Panc1 (cell line): ENCODE measurements at regions not wholly inside any gene's neighbourhood (a gene's known extent, or its start where the extent isn't known, plus 50 kb on each side); places are given as distances from the start of the nearest gene placed in this dataset.

ENCODE experiments used
- ATAC-seq: fragments of 200-7000 bp; cut with Tn5 transposase; 2 replicates; pipeline ENCODE4 v1.9.1; 2020; ENCODE audit warnings: mild to moderate bottlenecking, moderate library complexity
- BruUV-seq: library from RNA; stranded (reverse); fragments of 400-500 nt; replicated peaks from 2 replicates; lab custom pipeline; 2021; lab: Mats Ljungman, UMichigan
- CTCF ChIA-PET: fragments of 300-600 bp; sonication (Branson Sonifier 250); formaldehyde crosslinking; loops from one replicate; lab custom pipeline; 2022; ENCODE audit warnings: antibody characterized with exemption; lab: Charles Lee
- POLR2A ChIA-PET: fragments of 300-600 bp; sonication (Branson Sonifier 250); formaldehyde crosslinking; loops from one replicate; lab custom pipeline; 2022; ENCODE audit warnings: antibody characterized with exemption; lab: Charles Lee
- DNase-seq: peaks from one replicate; pipeline ENCODE4 v3.0.0-alpha.2; 2010; ENCODE audit warnings: low read depth, low spot score
- H3K27ac ChIP-seq: 2 replicates; pipeline ENCODE4 v1.5.1; 2011; ENCODE audit warnings: mild to moderate bottlenecking, low read length, inconsistent platforms
- H3K27me3 ChIP-seq: fragments of 200-500 bp; sonication (Bioruptor generic); 2 replicates; pipeline ENCODE4 v1.6.0; 2014; ENCODE audit warnings: low read length, inconsistent platforms; ENCODE audit not compliant: control insufficient read depth, insufficient read depth
- H3K36me3 ChIP-seq: fragments of 200-500 bp; sonication (Bioruptor generic); 2 replicates; pipeline ENCODE4 v1.5.1; 2014; ENCODE audit warnings: inconsistent platforms, mild to moderate bottlenecking, low read length, moderate library complexity; ENCODE audit not compliant: control insufficient read depth, insufficient read depth
- H3K4me1 ChIP-seq: 2 replicates; pipeline ENCODE4 v1.5.1; 2011; ENCODE audit warnings: inconsistent platforms, mild to moderate bottlenecking, low read length, moderate library complexity; ENCODE audit not compliant: control insufficient read depth, insufficient read depth
- H3K4me3 ChIP-seq, 2 experiments: 2 replicates each; pipeline ENCODE4 v1.5.1; 2011 to 2012; ENCODE audit warnings: low read depth in 2 of 2, low read length in 2 of 2, mild to moderate bottlenecking in 2 of 2, inconsistent platforms in 1 of 2, moderate library complexity in 1 of 2
- H3K9me3 ChIP-seq: fragments of 200-500 bp; sonication (Bioruptor generic); 2 replicates; pipeline ENCODE4 v1.5.1; 2014; ENCODE audit warnings: low read depth, mild to moderate bottlenecking, inconsistent platforms, low read length, moderate library complexity; ENCODE audit not compliant: control insufficient read depth, insufficient read depth
- POLR2AphosphoS5 ChIP-seq: IDR thresholded peaks from 2 replicates; pipeline ENCODE4 v1.6.1; 2012; ENCODE audit warnings: mild to moderate bottlenecking, low read depth, low read length, moderate library complexity
- SIN3A ChIP-seq: IDR thresholded peaks from 2 replicates; pipeline ENCODE4 v1.6.1; 2012; ENCODE audit warnings: low read depth, mild to moderate bottlenecking, low read length, moderate library complexity, borderline replicate concordance; ENCODE audit not compliant: insufficient read depth
- TCF7L2 ChIP-seq: IDR thresholded peaks from 2 replicates; pipeline ENCODE4 v1.6.1; 2011; ENCODE audit warnings: mild to moderate bottlenecking, low read depth, low read length, inconsistent platforms
- in situ Hi-C: cut with HindIII; loops from 2 replicates; pipeline ENCODE4 v1.10.0; 2016; ENCODE audit warnings: low sequenced_read_pairs, low pct_unique_long_range_greater_than_20kb
- intact Hi-C: fragments of 100-400 bp; cut with micrococcal nuclease; formaldehyde crosslinking; loops from one replicate; pipeline ENCODE4 v1.10.0; 2022; ENCODE audit not compliant: unreplicated experiment
- TF ChIP-seq, protein P1 (sequence below): fragments of 450-650 bp; IDR thresholded peaks from 2 replicates; pipeline ENCODE4 v1.5.1; 2017; ENCODE audit warnings: mild to moderate bottlenecking
- TF ChIP-seq, protein P2 (sequence below), 2 experiments: IDR thresholded peaks; 2 replicates each; pipeline ENCODE4 v1.6.1; 2011 to 2012; ENCODE audit warnings: low read depth in 2 of 2, control low read depth in 1 of 2, low read length in 1 of 2, mild to moderate bottlenecking in 1 of 2, moderate library complexity in 1 of 2; ENCODE audit not compliant: insufficient read depth in 1 of 2

DNA sequence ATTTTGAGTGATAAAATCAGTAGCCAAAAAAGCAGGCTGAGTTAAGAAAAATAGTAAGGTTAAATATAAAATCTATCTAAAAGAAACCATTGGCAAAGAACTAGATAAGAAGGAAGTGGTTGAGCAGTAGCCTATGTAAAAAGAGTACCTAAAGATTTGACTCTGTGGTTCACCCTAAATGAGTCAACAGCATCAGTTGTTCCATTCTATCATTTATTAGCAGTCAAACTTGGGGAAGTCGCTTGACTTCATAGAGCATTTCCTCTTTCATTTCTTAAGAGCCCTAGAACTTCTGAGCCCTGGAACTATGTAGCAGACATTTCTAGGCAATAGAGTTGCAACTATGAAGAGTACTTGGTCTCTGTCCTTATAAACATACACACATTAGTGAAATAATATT lies 381.7 kb downstream of the NUP35 start:
- no peak overlapping the region for H3K27ac ChIP-seq
- intact Hi-C loops, result no loop called here
- no peaks in the 10 kb centered on the region for H3K4me1 ChIP-seq
- no peak for ATAC-seq
- ChIA-PET POLR2A (no interaction called here), CTCF (no interaction called here)
- H3K4me3 ChIP-seq, result no peak overlapping the region
- H3K9me3 ChIP-seq, result no peaks in the 10 kb centered on the region
- TF ChIP-seq, protein P1, sequence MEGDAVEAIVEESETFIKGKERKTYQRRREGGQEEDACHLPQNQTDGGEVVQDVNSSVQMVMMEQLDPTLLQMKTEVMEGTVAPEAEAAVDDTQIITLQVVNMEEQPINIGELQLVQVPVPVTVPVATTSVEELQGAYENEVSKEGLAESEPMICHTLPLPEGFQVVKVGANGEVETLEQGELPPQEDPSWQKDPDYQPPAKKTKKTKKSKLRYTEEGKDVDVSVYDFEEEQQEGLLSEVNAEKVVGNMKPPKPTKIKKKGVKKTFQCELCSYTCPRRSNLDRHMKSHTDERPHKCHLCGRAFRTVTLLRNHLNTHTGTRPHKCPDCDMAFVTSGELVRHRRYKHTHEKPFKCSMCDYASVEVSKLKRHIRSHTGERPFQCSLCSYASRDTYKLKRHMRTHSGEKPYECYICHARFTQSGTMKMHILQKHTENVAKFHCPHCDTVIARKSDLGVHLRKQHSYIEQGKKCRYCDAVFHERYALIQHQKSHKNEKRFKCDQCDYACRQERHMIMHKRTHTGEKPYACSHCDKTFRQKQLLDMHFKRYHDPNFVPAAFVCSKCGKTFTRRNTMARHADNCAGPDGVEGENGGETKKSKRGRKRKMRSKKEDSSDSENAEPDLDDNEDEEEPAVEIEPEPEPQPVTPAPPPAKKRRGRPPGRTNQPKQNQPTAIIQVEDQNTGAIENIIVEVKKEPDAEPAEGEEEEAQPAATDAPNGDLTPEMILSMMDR, result no peak
- TF ChIP-seq, protein P2, sequence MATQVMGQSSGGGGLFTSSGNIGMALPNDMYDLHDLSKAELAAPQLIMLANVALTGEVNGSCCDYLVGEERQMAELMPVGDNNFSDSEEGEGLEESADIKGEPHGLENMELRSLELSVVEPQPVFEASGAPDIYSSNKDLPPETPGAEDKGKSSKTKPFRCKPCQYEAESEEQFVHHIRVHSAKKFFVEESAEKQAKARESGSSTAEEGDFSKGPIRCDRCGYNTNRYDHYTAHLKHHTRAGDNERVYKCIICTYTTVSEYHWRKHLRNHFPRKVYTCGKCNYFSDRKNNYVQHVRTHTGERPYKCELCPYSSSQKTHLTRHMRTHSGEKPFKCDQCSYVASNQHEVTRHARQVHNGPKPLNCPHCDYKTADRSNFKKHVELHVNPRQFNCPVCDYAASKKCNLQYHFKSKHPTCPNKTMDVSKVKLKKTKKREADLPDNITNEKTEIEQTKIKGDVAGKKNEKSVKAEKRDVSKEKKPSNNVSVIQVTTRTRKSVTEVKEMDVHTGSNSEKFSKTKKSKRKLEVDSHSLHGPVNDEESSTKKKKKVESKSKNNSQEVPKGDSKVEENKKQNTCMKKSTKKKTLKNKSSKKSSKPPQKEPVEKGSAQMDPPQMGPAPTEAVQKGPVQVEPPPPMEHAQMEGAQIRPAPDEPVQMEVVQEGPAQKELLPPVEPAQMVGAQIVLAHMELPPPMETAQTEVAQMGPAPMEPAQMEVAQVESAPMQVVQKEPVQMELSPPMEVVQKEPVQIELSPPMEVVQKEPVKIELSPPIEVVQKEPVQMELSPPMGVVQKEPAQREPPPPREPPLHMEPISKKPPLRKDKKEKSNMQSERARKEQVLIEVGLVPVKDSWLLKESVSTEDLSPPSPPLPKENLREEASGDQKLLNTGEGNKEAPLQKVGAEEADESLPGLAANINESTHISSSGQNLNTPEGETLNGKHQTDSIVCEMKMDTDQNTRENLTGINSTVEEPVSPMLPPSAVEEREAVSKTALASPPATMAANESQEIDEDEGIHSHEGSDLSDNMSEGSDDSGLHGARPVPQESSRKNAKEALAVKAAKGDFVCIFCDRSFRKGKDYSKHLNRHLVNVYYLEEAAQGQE (IDR thresholded peaks at IDR 0.05; ENCODE audit: insufficient read depth in 1 of 2, low read depth in 2 of 2, low read length in 1 of 2), result no peak
- TF ChIP-seq SIN3A (no peak), TCF7L2 (no peak), POLR2AphosphoS5 (no peak)
- no peaks in the 10 kb centered on the region for H3K36me3 ChIP-seq
- in situ Hi-C loops, result no loop called here
- no peak for DNase-seq
- no TSS peak for BruUV-seq
- H3K27me3 ChIP-seq, result no peaks in the 10 kb centered on the region

DNA sequence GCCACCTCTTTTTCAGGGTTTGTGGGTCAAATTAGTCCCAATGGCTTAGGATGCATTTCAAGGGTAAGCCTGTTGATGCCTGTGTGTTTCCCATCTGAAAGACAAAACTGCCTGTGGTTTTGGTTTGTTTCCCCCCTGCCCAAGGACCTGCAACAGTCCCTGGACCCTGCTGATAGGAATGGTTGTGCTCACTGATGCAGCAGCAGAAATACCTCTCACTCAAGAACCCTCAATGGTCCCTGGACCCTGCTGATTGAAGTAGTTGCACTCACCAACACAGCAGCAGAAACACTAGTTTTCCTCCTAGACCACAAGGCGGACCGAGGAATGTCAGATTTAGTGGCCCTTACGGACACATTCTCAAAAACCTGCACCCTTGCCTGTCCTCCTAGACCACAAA lies 386.9 kb downstream of the NUP35 start:
- Histone ChIP-seq H3K9me3 (no peaks in the 10 kb centered on the region), H3K36me3 (no peaks in the 10 kb centered on the region), H3K27ac (no peak overlapping the region), H3K4me3 (no peak overlapping the region), H3K4me1 (no peaks in the 10 kb centered on the region), H3K27me3 (no peaks in the 10 kb centered on the region)
- intact Hi-C loops, result no loop called here
- no peak for ATAC-seq
- CTCF ChIA-PET, result no interaction called here
- TF ChIP-seq, protein P1, result no peak
- TF ChIP-seq SIN3A, result no peak
- TF ChIP-seq, protein P2 (IDR thresholded peaks at IDR 0.05; ENCODE audit: insufficient read depth in 1 of 2, low read depth in 2 of 2, low read length in 1 of 2), result no peak
- TF ChIP-seq POLR2AphosphoS5, result no peak
- TF ChIP-seq TCF7L2, result no peak
- DNase-seq, result no peak
- no TSS peak for BruUV-seq
- POLR2A ChIA-PET, result no interaction called here
- in situ Hi-C loops, result no loop called here
